Panc1 (cell line): ENCODE measurements at regions not wholly inside any gene's neighbourhood (a gene's known extent, or its start where the extent isn't known, plus 50 kb on each side); places are given as distances from the start of the nearest gene placed in this dataset.

Experiments
- CTCF ChIP-seq: fragments of 450-650 bp; IDR thresholded peaks from 2 replicates; pipeline ENCODE4 v1.5.1; 2017; ENCODE audit warnings: mild to moderate bottlenecking
- POLR2AphosphoS5 ChIP-seq: IDR thresholded peaks from 2 replicates; pipeline ENCODE4 v1.6.1; 2012; ENCODE audit warnings: mild to moderate bottlenecking, low read depth, low read length, moderate library complexity
- SIN3A ChIP-seq: IDR thresholded peaks from 2 replicates; pipeline ENCODE4 v1.6.1; 2012; ENCODE audit warnings: low read depth, mild to moderate bottlenecking, low read length, moderate library complexity, borderline replicate concordance; ENCODE audit not compliant: insufficient read depth

DNA sequence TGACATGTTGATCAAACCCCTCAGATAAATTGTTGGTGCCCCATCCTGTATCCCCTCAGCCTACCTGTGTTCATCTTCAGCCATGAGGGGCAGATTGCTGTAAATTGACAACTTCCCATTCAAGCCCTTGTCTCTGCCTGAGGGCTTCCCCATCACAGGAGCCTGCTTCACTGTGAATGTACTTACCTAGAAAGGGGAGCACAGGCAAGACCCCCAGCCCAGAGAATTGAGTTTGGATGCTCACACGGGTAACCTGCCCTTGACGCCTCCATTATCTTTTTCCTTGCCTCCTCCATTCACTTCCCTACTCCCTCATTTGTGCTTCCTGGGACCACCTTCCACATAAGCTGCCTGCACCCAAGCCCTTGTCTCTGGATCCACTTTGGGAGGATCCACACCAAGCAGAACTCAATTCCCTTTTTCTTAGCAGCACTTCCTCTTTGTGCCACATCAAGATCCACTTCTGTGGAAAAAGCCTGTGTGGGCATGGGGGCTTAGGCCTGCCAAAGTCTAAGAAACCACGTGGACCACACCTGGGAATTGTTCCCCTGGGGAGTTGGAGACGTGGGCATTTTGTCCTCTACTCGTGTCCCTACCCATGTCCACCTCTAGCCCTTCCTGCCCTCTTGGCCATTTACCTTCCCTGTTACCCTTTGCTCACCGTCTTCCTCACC lies 103.4 kb upstream of the FOXA2 start:
- TF ChIP-seq POLR2AphosphoS5, result no peak
- no peak for TF ChIP-seq CTCF
- no peak for TF ChIP-seq SIN3A
